IPS-20b (cell line): ENCODE measurements at regions not wholly inside any gene's neighbourhood (a gene's known extent, or its start where the extent isn't known, plus 50 kb on each side); places are given as distances from the start of the nearest gene placed in this dataset.

ENCODE experiments used
- H3K27ac ChIP-seq: one replicate; pipeline ENCODE4 v1.5.1; 2013; ENCODE audit warnings: low read length
- H3K27me3 ChIP-seq: 2 replicates; pipeline ENCODE4 v1.6.1; 2013; ENCODE audit warnings: mild to moderate bottlenecking, low read length, inconsistent platforms; ENCODE audit not compliant: insufficient read depth
- H3K36me3 ChIP-seq: 2 replicates; pipeline ENCODE4 v1.6.1; 2013; ENCODE audit warnings: low read depth, mild to moderate bottlenecking, inconsistent platforms, low read length, moderate library complexity; ENCODE audit not compliant: insufficient read depth
- H3K4me1 ChIP-seq: 2 replicates; pipeline ENCODE4 v1.6.1; 2013; ENCODE audit warnings: mild to moderate bottlenecking, control low read depth, inconsistent platforms, low read length, moderate library complexity; ENCODE audit not compliant: insufficient read depth
- H3K4me3 ChIP-seq: 2 replicates; pipeline ENCODE4 v1.5.1; 2013; ENCODE audit warnings: mild to moderate bottlenecking, low read length, inconsistent platforms
- H3K9ac ChIP-seq: 2 replicates; pipeline ENCODE4 v1.6.1; 2013; ENCODE audit warnings: low read depth, mild to moderate bottlenecking, inconsistent platforms, low read length, moderate library complexity
- H3K9me3 ChIP-seq: 2 replicates; pipeline ENCODE4 v1.6.1; 2013; ENCODE audit warnings: mild to moderate bottlenecking, low read depth, low read length, inconsistent platforms; ENCODE audit not compliant: insufficient read depth

DNA sequence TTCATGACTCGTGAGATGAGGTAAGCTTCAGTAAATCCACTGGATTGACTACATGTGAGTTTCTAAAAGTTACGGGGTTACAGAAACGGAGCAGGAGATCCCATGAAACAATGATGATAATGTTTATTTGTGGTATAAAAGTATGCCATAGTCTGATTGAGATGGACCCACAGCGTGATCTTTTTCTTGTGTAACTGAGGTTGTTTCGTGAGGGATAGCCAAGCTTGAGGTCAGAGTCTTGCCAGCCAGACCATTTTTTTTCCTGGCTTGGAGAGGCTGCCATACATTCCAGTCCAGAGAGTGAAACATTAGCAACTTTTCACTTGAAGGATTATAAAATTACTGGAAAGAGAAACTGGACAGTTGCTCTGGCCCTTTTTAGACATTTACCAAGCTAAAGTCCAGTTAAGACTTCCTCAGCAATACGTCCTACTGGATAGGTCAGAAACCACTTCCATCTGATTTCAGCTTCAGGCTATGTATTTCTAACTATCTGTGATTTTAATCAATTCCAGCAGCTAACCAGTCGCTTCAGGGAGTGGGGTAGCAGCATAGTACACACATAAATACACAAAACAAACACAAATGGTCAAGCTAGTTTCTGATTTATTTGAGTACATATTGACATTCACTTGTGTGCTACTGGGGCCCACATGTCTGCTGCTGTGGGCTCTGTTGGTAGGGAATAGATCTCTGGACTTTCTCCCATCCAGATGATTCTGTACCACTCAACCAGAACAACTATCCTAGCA is 194.6 kb downstream of the POSTN start:
- Histone ChIP-seq H3K9me3 (no peaks in the 10 kb centered on the region), H3K4me3 (no peak overlapping the region), H3K27me3 (no peaks in the 10 kb centered on the region), H3K4me1 (no peaks in the 10 kb centered on the region), H3K27ac (no peak overlapping the region), H3K9ac (no peak overlapping the region), H3K36me3 (no peaks in the 10 kb centered on the region)

DNA sequence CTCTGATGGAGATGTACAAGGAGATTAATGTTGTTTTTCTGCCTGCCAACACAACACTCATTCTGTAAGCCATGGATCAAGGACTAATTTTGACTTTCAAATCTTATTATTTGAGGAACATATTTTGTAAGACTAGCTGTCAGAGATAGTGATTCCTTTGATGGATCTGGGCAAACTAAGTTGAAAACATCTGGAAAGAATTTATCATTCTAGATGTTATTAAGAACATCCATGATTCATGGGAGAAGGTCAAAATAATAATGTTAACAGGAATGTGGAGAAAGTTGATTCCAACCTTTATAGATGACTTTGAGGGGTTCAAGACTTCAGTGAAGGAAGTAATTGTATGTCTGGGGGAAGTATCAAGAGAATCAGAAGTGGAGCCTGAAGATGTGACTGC is 196.8 kb downstream of the POSTN start:
- Histone ChIP-seq H3K9ac (no peak overlapping the region), H3K36me3 (no peaks in the 10 kb centered on the region), H3K27me3 (no peaks in the 10 kb centered on the region), H3K4me1 (no peaks in the 10 kb centered on the region), H3K4me3 (no peak overlapping the region), H3K27ac (no peak overlapping the region), H3K9me3 (no peaks in the 10 kb centered on the region)

DNA sequence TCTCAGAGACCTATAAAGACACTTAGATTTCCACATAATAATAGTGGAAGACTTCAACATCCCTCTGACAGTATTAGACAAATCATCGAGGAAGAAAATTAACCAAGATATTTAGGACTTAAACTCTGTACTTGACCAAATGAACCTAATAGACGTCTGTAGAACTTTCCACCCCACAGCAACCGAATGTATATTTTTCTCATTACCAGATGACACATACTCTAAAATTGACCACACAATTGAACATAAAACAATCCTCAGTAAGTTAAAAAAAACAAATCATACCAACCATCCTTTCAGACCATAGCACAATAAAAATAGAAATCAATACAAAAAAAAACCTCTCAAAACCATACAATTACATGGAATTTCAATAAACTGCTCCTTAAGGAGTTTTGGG is 201.0 kb downstream of the POSTN start:
- no peak overlapping the region for H3K4me3 ChIP-seq
- no peaks in the 10 kb centered on the region for H3K36me3 ChIP-seq
- no peaks in the 10 kb centered on the region for H3K27me3 ChIP-seq
- H3K4me1 ChIP-seq = no peaks in the 10 kb centered on the region
- H3K27ac ChIP-seq = no peak overlapping the region
- no peak overlapping the region for H3K9ac ChIP-seq
- H3K9me3 ChIP-seq = no peaks in the 10 kb centered on the region

DNA sequence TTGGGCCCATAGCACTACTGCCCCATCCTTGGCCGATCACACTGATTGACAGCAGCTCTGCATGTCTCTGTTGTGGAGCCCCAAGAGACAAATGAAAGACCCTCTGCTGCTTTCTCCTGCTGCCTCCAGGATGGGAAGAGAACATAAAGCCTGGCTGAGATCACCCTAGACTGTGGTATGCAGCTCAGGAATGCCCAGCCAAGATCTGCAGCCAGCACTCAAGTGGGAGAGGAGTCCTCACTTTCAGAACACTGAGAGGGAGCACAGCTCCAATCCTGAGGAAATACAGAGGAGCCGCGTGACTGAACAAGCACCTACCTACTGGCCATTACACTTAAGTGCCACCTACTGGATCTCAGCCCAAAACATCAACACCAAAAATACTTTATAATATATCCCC is 203.0 kb downstream of the POSTN start:
- no peak overlapping the region for H3K4me3 ChIP-seq
- no peak overlapping the region for H3K9ac ChIP-seq
- H3K27ac ChIP-seq = no peak overlapping the region
- H3K9me3 ChIP-seq = no peaks in the 10 kb centered on the region
- no peaks in the 10 kb centered on the region for H3K36me3 ChIP-seq
- H3K4me1 ChIP-seq = no peaks in the 10 kb centered on the region
- H3K27me3 ChIP-seq = no peaks in the 10 kb centered on the region

DNA sequence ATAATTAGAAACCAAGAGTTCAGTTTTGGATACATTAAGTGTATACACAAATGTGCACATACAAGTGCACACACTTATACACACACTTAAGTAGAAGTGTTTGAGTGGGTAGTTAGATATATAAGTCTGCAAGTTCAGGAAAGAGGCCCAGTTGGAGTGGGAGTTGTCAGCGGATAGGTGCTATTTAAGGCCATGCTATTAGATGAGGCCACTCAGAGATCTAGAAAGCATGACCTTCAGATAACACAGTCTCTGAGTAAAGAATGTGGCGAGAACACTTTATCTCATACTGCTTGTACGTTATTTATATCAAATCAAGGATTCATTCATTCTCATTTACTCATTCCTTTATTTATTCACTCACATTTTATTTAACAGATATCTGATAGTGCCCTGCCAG is 206.2 kb downstream of the POSTN start:
- Histone ChIP-seq H3K4me1 (no peaks in the 10 kb centered on the region), H3K36me3 (no peaks in the 10 kb centered on the region), H3K9me3 (no peaks in the 10 kb centered on the region), H3K27ac (no peak overlapping the region), H3K9ac (no peak overlapping the region), H3K4me3 (no peak overlapping the region), H3K27me3 (no peaks in the 10 kb centered on the region)

DNA sequence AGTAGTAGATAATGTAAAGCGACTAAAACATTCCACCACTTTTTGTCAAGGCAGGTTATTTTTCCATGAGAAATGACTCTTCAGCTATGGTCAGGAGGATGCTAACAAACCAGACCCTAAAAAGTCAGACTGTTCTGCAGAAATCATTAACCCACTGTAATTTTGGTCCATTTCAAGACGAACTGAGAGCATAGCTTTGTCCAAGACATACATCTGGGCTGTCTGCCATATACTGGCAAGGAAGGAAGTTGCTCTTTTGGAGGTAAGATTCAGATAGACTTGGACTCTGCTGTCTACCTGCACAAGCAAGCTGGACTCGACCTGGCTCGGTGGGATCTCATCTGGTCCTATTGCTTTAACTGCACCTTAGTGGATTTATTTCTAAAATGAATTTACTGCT is 207.8 kb downstream of the POSTN start:
- Histone ChIP-seq H3K9me3 (no peaks in the 10 kb centered on the region), H3K4me3 (no peak overlapping the region), H3K4me1 (no peaks in the 10 kb centered on the region; the same call in 1 of the 2 replicates), H3K36me3 (no peaks in the 10 kb centered on the region), H3K9ac (no peak overlapping the region), H3K27ac (no peak overlapping the region), H3K27me3 (no peaks in the 10 kb centered on the region)

DNA sequence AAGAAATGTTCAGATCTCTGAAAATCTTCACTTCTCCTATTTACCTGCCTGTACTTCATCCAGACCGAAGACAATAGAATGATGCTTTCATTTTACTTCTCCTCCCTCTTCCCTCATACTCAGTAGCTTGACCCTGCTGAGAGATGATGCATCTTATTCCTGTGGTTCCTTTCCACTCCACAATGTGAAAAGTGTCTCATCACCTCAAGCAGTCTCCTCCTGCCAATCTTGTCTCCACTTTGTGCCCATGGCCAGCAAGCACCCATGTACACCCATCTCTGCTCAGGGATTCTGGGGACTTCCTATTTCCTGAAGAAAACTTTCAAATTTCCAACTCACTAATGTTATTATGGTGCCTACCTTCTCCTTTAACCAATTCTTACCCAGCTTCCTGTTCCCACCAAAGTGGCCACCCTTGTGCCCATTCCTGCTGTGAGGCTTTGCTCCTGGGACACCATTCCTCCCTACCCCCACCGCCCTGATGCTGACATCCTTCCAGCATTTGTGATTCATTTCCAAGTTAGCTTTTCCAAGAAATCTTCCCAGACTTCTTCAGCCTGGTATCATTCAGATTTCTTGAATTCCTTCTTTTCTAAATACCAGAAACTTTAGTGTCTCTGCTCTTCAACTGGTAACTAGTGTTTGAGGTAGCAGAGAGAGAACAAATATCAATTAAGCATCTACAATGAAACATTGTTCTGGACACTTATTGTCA is 212.5 kb downstream of the POSTN start:
- H3K27ac ChIP-seq = no peak overlapping the region
- no peaks in the 10 kb centered on the region for H3K36me3 ChIP-seq
- H3K27me3 ChIP-seq = no peaks in the 10 kb centered on the region
- H3K9ac ChIP-seq = no peak overlapping the region
- no peaks in the 10 kb centered on the region; the same call in 1 of the 2 replicates for H3K4me1 ChIP-seq
- no peaks in the 10 kb centered on the region for H3K9me3 ChIP-seq
- no peak overlapping the region for H3K4me3 ChIP-seq

DNA sequence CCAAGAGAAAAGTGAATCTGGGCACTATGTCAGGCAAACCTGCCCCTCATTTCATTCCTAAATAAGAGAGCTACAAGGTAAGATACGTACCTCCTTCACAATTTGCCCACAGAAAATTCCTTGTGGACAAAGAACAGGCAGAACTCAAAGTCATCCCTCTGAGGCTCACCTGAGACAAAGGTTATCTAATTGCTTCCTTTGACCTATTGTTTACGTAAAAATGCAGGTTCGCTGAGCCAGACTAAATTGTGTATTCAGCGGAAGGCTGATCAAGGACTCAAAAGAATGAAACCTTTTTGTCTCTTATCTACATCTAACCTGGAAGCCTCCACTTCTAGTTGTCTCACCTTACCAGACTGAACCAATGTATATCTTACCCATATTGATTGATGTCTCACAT is 213.3 kb downstream of the POSTN start:
- no peaks in the 10 kb centered on the region; the same call in 1 of the 2 replicates for H3K4me1 ChIP-seq
- no peak overlapping the region for H3K4me3 ChIP-seq
- H3K9ac ChIP-seq = no peak overlapping the region
- no peaks in the 10 kb centered on the region for H3K27me3 ChIP-seq
- no peaks in the 10 kb centered on the region for H3K36me3 ChIP-seq
- no peak overlapping the region for H3K27ac ChIP-seq
- no peaks in the 10 kb centered on the region for H3K9me3 ChIP-seq

DNA sequence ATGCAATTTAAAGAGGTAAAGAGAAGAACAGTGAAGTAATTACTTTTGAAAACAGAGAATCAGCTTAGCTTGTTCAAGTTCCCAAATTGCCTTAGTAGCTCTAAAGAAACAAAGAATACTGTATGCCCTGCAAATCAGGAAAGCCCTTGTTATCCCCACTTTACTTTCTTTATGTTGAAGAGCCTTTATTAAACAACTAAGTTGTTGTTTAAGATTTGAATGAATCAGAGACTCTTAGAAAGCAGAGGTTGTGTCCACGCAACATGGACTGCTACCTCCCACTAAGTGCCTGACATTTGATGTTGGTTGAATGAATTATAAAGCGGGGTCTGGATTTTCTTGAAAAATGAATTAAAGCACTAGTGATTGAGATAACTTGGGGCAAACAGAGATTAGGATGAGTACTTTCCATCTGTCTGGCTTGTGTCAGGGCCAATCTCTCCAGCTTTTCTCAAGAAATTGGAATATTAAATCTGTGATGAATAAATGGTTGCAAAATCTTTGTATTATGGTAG is 214.7 kb downstream of the POSTN start:
- H3K27ac ChIP-seq = no peak overlapping the region
- no peaks in the 10 kb centered on the region for H3K36me3 ChIP-seq
- no peak overlapping the region for H3K4me3 ChIP-seq
- H3K9ac ChIP-seq = no peak overlapping the region
- H3K4me1 ChIP-seq = no peaks in the 10 kb centered on the region; the same call in 1 of the 2 replicates
- H3K9me3 ChIP-seq = no peaks in the 10 kb centered on the region
- H3K27me3 ChIP-seq = no peaks in the 10 kb centered on the region

DNA sequence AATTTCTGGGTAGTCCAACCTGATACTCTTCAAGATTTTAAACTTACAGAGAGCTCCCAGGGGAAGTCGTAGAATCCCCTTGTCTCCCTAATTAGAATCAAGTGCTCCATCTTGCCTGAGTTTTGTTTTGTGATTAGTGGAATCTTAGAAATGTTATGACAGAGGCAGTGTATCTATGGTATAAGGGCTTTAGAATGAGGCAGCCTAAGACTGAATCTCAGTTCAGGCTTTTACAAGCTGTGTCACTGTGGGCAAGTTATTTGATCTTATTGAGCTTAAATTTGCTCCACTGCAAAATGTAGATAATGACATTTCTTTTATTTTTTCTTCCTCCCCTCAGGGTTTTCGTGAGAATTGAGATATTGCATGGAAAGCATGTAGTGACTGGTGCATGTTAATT is 215.5 kb downstream of the POSTN start:
- Histone ChIP-seq H3K4me1 (no peaks in the 10 kb centered on the region; the same call in 1 of the 2 replicates), H3K9me3 (no peaks in the 10 kb centered on the region)

DNA sequence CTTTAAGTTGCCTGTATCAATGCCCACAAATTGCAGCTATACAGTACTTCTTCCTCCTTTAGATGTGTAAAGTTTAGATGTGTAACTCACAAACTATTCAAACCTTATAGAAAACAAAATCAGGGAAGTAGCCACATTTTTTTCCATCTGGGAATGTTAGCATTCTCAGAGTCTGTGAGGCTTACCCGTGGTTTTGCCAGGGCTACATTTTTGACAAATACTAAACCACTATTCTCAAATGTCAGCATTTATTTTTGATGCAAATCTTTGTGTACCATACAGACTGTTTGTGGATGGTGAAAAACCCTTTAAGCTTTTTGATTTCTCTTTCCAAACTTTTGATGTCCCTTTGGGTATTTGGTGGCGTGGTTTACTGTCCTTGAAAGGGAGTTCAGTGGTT is 216.4 kb downstream of the POSTN start:
- Histone ChIP-seq H3K4me3 (no peak overlapping the region), H3K9me3 (no peaks in the 10 kb centered on the region), H3K36me3 (no peaks in the 10 kb centered on the region), H3K27me3 (no peaks in the 10 kb centered on the region), H3K4me1 (no peaks in the 10 kb centered on the region; the same call in 1 of the 2 replicates), H3K9ac (no peak overlapping the region), H3K27ac (no peak overlapping the region)

More for the DNA sequence above, 215.5 kb downstream of the POSTN start:
- Histone ChIP-seq H3K27ac (no peak overlapping the region), H3K36me3 (no peaks in the 10 kb centered on the region), H3K4me3 (no peak overlapping the region), H3K9ac (no peak overlapping the region), H3K27me3 (no peaks in the 10 kb centered on the region)

DNA sequence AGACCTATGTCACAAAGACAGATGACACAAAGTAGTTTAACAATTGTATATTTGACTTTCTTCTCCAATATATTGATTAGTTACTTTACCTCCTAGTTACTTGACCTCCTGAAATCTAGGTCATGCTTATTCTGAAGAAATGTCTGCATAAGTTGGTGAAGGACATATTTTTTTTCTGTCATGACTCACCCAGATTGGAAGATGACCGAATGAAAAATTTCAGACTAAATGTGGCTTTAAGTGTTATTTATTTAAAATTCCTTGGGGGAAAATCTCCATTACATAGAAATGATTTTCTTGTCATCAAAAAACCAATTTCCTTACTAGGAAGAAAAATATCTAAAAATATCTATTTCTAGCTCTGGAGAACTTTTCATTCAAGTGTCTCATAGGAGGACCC is 217.1 kb downstream of the POSTN start:
- Histone ChIP-seq H3K36me3 (no peaks in the 10 kb centered on the region), H3K9me3 (no peaks in the 10 kb centered on the region), H3K4me3 (no peak overlapping the region), H3K4me1 (no peaks in the 10 kb centered on the region; the same call in 1 of the 2 replicates), H3K27ac (no peak overlapping the region), H3K9ac (no peak overlapping the region), H3K27me3 (no peaks in the 10 kb centered on the region)
